Erythroblast (primary cell): ENCODE measurements at regions not wholly inside any gene's neighbourhood (a gene's known extent, or its start where the extent isn't known, plus 50 kb on each side); places are given as distances from the start of the nearest gene placed in this dataset.
A peak's percentile ranks its signal among the peaks of the same experiment; 100 is the strongest.
"Not testable (repeated sequence)": the region's sequence is repeated elsewhere in the genome, so short reads cannot be mapped to it uniquely, and the experiment has no call there.

Source experiments
- DNase-seq, 2 experiments: peaks; one replicate each; lab custom pipeline; 2025; lab: John Stamatoyannopoulos, UW
- GATA1 ChIP-seq: IDR thresholded peaks from 2 replicates; pipeline ENCODE4 v1.6.1; 2011; ENCODE audit warnings: low read depth, mild to moderate bottlenecking, control low read depth, low read length, moderate library complexity
- POLR2A ChIP-seq: IDR thresholded peaks from 2 replicates; pipeline ENCODE4 v1.6.1; 2011; ENCODE audit warnings: mild to moderate bottlenecking, low read length

DNA sequence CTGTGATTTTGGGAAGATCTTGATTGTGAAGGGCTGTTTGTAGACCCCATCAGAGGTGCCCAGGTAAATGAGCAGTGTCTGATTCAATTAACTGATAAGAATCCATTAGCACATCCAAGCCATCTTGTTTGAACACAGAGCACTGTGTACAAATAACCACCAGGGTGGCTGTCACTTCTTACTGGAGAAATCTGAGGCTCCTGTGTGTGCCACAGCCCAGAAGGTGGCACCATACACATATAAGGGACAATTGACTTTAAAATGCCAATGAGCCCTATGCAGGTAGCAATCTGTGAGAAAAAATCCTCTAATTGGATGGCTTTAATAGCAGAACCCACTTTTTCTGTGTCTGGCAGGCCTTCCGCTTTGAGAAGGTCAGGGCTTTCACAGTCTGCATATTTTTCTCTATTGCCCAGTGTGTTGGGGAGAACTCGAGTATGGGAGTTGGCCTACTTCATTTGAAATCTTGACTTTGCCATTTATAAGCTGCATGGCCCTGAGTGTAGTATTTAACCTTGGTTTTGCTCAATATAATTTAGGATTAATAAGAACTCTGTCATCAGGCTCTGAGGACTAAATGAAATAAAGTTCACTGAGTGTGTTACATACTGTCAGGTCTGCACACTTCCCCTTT, 517.4 kb downstream of the CCSER2 start:
- TF ChIP-seq POLR2A, result no peak
- no peak for TF ChIP-seq GATA1
- DNase-seq, result peak in 1 of 2 experiments; percentile 2

DNA sequence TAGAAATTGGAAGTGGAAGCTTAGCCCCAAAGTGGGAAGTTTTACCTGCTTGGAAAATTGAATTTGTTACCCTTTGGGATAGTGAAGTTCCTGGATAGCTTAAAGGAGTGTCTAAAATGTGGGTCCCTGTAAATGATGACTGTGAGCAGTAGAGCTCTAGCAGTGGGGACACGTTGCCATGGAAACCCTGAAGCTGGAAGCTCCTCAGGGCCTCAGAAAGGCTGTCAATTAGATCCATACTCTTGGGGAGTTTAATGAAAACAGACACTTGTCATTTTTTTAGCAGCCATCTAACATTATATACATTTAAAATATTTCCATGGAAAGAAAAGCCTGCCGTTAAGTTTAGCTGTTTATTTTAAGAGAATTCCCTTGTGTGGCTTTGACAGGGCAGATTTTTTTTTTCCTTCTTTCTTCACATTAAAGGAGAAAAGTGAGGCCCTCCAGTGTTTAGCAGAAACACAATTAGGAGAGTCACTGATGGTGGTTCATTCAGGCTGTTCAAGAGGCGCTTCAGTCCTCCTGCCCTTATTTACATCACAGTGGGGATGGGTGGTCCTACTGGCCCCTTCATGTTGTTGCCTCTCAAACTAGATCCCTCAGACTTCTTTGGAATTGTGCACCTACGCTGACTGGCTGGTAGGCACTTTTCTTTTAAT, 518.4 kb downstream of the CCSER2 start:
- DNase-seq, result no peak
- TF ChIP-seq POLR2A (no peak), GATA1 (no peak)

DNA sequence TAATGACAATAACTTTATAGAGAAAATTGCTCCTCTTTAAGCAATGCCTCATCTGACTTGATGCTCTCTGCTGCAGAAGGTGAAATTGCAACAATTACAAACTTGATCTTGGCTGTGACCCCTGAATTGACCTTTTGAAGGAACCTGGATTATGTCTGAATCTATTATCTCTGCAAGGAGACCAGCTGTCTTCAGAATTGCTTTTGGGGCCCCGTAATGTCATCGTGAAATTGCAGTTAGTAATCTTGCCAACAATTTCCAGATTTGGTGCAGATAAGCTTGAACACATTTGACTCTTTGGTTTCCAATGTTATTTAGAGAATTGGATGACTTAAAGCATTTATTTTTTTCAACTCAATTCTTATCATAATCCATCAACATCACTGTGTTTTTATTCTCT, 520.6 kb downstream of the CCSER2 start:
- TF ChIP-seq POLR2A (no peak), GATA1 (no peak)
- no peak for DNase-seq

DNA sequence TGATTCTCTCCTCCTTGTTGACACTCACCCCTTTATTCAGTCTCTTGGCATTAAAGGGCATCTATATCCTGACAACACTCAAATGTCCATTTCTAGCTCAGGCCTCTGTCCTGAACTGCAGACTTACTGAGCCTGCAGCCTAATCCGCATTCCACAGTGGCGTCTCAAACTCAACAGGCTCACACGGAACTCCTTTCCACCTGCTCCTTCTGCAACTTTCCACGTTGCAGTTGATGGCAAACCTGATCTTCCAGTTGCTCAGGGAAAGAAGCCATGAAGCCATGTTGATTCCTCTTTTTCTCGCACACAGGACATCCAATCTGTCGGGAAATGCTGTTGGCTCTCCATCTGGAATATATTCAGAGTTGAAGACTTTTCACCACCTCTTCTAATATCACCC, 522.4 kb downstream of the CCSER2 start:
- no peak for TF ChIP-seq POLR2A
- TF ChIP-seq GATA1, result no peak

DNA sequence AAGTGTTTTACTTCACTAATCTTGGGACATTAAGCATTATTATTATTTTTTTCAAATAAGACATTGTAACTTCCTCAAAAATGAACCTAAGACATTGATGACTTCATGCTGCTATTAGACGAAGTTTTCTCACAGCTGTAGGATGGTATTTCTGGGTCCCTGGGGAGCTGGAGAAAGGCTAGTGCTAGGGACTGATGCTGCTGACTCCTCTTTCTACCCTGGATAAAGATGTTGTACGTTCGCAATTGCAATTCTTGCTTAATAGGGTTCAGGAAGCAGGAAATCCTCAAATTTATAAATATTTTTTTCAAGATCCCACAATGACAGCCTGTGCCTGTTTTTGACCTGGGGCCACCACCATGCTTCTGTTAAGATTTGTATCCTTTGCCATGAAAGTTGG, 526.0 kb downstream of the CCSER2 start:
- TF ChIP-seq GATA1 (no peak), POLR2A (no peak)
- no peak for DNase-seq

More for the DNA sequence above, 522.4 kb downstream of the CCSER2 start:
- DNase-seq, result no peak

DNA sequence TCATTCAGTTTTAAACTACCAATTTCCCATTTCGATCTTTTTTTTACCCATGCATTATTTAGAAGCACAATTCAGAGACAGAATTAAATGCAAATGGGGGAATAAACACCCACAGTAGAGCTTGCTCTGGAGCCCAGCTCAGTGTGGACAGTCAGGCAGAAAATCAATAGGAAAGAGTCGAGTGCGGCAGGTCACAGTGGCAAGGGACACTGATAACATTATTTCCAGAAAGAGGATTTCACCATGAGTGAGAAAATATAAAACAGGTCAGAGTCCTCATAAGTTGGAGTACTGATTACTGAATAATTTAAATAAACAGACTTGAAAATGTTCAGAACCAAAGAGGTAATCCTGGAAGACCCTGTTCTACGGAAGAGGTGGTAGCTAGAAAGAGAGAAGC, 532.5 kb downstream of the CCSER2 start:
- DNase-seq, result no peak
- TF ChIP-seq POLR2A (no peak), GATA1 (no peak)

DNA sequence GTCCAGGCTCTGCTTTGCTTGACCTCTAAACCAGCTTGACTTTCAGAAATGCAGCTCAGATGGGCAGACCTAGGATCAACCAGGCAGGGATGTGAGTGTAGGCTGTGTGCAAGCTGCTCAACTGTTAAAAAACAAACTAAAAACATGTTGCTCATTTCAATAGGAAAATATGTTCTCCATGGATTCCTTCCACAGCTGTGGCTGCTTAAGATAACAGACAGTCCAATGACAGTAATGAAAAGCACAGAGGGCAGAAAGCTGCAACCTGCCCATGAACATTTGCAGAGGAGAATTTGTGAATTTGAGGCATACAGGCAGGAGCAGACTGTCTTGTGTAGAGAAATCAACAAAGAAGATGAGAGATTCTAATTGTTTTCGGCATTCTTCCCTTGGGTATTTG, 534.2 kb downstream of the CCSER2 start:
- TF ChIP-seq POLR2A, result no peak
- TF ChIP-seq GATA1, result no peak
- no peak for DNase-seq

DNA sequence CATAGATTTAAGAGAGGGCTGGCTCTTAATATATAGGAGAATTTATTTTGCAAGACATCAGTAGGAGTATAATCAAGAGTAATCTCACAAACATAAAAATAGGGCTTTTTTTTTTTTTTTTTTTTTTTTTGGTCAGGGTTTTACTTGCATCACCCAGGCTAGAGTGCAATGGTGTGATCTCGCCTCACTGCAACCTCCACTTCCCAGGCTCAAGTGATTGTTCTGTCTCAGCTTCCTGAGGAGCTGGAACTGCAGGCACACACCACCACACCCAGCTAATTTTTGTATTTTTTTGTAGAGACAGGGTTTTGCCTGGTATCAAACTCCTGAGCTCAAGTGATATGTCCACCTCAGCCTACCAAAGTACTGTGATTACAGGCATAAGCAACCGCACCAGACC, 535.3 kb downstream of the CCSER2 start:
- no peak for TF ChIP-seq POLR2A
- no peak for TF ChIP-seq GATA1

DNA sequence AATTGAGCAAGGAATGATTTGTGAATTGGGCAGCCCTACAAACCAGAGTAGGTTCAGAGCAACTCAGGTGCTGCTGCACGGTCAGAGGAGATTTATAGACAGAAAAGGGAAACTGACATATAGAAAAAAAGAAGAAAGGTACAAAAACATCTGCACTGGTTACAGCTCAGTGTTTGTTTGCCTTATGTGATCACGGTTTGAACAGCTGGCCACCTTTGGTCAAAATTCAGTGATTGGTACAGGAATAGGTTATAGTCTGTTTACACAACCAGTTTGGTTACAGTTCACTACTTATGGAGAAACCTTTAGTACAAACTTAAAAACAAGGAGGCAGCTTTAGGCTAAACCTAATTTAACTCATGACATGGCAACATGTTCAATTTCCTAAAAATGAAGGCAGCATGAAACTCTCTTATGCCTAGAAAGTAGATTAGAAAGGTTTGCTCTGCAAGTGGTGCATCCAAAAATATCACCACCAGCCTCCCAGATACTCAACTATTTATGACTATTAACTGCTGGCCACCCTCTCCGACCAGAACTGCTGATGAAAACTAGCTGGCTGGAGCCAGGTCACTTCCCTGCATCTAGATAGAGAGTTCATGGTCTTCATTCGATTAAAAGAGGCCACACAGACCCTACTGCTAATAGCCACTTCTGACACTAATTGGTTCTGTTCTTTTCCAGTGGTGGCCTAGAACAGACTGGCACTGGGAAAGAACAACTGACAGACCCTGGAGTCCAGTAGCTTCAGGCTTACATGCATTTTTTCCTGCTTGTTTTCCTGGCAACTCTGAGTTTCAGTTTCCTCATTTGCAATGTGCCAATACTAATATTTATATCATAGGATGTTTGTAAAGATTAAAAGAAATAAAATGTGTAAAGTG, 548.0 kb downstream of the CCSER2 start:
- no peak for DNase-seq
- TF ChIP-seq POLR2A (no peak), GATA1 (no peak)

More for the DNA sequence above, 535.3 kb downstream of the CCSER2 start:
- no peak for DNase-seq

DNA sequence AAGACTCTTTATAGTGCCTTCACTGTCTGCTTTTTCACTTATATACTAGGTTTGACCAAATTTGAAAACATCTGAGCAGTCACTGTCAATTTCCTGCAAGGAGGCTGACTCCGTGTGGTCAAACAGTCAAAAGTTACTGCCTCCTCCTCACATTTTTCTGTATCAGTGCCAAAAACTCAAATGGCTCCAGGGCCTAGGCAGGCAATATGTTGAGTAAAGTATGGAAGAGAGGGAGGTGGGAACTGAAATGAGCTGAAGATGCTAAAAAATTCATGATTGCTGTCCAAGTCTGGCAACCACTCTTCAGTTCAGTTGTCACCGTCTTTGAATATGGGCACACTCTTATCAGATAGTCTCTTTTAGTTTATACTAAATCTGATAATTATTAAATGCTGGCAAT, 551.6 kb downstream of the CCSER2 start:
- TF ChIP-seq GATA1, result no peak
- no peak for TF ChIP-seq POLR2A
- no peak for DNase-seq

DNA sequence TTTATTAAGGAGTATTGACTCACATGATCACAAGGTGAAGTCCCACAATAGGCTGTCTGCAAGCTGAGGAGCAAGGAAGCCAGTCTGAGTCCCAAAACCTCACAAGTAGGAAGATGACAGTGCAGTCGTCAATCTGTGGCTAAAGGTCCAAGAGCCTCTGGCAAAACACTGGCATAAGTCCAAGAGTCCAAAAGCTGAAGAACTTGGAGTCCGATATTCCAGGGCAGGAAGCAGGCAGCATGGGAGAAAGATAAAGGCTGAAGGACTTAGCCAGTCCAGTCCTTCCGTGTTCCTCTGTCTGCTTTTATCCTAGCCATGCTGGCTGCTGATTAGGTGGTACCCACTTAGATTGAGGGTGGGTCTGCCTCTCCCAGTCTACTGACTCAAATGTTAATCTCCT, 553.3 kb downstream of the CCSER2 start:
- not testable (repeated sequence) for DNase-seq

DNA sequence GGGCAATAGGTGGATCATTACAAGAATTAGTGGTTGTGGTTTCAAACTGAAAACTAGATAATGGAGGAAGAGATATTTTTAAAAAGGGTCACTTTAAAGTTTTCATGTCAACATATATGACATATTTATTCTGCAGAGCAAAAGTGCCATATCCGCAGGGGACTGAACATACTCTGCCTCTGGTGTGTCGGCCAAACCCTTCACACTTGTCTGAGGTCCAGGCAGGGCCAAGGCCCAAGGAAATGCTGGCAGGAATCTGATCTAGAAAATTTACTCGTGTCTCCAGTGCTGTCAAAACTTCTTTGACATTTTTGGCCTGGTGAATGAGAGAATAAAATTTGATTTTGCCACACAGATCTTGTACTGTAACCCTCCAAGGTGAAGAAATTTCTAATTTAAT, 562.3 kb downstream of the CCSER2 start:
- DNase-seq, result no peak
- TF ChIP-seq GATA1 (no peak), POLR2A (no peak)

DNA sequence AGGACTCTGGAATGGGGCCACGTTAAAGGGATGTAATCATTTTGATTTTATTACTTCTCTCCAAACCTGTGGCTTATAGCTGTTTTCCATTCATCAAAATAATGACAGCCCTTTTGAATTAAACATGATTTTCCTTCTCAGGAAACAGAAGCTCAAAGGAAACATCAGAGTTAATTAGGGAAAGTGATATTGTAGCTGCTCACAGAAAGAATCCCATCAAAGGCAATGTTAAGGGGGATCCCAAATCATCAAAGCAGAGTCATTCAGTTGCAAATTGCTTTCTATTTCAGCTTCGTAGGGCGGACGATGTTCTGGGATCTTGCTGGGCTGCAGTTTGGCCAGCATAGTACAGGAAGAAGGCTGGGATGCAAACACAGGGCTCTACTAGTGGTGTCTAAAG, 563.2 kb downstream of the CCSER2 start:
- TF ChIP-seq POLR2A (no peak), GATA1 (no peak)
- DNase-seq, result no peak

DNA sequence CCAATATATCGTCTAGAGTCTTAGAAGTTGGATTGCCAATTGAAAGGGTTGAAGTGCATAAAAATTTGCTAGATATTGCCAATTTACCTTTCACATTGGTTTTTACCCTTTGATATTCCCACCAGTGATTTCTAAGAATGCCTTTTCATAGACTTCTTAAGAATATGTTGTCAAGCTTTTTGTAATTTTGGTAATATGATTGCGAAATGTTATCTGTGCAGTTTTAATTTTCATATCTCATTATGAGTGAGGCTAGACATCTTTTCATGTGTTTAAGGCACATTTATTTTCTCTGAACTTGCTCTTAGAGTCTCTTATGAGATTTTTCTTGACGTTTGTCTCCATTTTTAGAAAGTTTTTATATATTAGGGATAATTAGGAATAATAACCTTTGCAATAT, 567.2 kb downstream of the CCSER2 start:
- TF ChIP-seq POLR2A, result no peak
- TF ChIP-seq GATA1, result no peak
- DNase-seq, result no peak
